ENCODE measurements at regions not wholly inside any gene's neighbourhood (a gene's known extent, or its start where the extent isn't known, plus 50 kb on each side); places are given as distances from the start of the nearest gene placed in this dataset.

GRCh38 chr7:35399840-35400239, 145.9 kb upstream of the TBX20 start:
- TF ChIP-seq, protein P1, sequence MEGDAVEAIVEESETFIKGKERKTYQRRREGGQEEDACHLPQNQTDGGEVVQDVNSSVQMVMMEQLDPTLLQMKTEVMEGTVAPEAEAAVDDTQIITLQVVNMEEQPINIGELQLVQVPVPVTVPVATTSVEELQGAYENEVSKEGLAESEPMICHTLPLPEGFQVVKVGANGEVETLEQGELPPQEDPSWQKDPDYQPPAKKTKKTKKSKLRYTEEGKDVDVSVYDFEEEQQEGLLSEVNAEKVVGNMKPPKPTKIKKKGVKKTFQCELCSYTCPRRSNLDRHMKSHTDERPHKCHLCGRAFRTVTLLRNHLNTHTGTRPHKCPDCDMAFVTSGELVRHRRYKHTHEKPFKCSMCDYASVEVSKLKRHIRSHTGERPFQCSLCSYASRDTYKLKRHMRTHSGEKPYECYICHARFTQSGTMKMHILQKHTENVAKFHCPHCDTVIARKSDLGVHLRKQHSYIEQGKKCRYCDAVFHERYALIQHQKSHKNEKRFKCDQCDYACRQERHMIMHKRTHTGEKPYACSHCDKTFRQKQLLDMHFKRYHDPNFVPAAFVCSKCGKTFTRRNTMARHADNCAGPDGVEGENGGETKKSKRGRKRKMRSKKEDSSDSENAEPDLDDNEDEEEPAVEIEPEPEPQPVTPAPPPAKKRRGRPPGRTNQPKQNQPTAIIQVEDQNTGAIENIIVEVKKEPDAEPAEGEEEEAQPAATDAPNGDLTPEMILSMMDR (IDR thresholded peaks at IDR 0.05): no peak
- Histone ChIP-seq H3K9me3 (no peaks in the 10 kb centered on the region), H3K27me3 (no peaks in the 10 kb centered on the region), H3K36me3 (ENCODE audit: low read depth, missing control alignments) (no peaks in the 10 kb centered on the region), H3K27ac (no peak overlapping the region), H3K4me1 (no peaks in the 10 kb centered on the region), H3K4me3 (no peak overlapping the region)
- WGBS, 2 donors: 83% methylated on average over 4 of the region's 4 CpGs
- no peak for DNase-seq
- intact Hi-C loops (cut with DNase I; ENCODE audit: low total_unique reads): no loop called here

GRCh38 chr7:35399216-35399615, 145.3 kb upstream of the TBX20 start:
- no peak overlapping the region for H3K4me3 ChIP-seq
- intact Hi-C loops (cut with DNase I; ENCODE audit: low total_unique reads): no loop called here
- no peaks in the 10 kb centered on the region for H3K27me3 ChIP-seq
- no peak for TF ChIP-seq POLR2A (IDR thresholded peaks at IDR 0.05)
- TF ChIP-seq, protein P1 (IDR thresholded peaks at IDR 0.05): no peak
- no peaks in the 10 kb centered on the region for H3K9me3 ChIP-seq
- H3K4me1 ChIP-seq: no peaks in the 10 kb centered on the region
- no peaks in the 10 kb centered on the region for H3K36me3 ChIP-seq (ENCODE audit: low read depth, missing control alignments)
- no peak overlapping the region for H3K27ac ChIP-seq
- no peak for DNase-seq

GRCh38 chr7:35398518-35398917, 144.6 kb upstream of the TBX20 start:
- no peaks in the 10 kb centered on the region for H3K27me3 ChIP-seq
- H3K4me3 ChIP-seq: no peak overlapping the region
- H3K9me3 ChIP-seq: no peaks in the 10 kb centered on the region
- H3K36me3 ChIP-seq (ENCODE audit: low read depth, missing control alignments): no peaks in the 10 kb centered on the region
- H3K27ac ChIP-seq: no peak overlapping the region
- no peaks in the 10 kb centered on the region for H3K4me1 ChIP-seq
- TF ChIP-seq, protein P1 (IDR thresholded peaks at IDR 0.05): no peak
- no peak for TF ChIP-seq POLR2A (IDR thresholded peaks at IDR 0.05)
- 61 to 65% methylated on average over 4 of the region's 4 CpGs for WGBS, 2 donors
- no peak for DNase-seq
- intact Hi-C loops (cut with DNase I; ENCODE audit: low total_unique reads): no loop called here

DNA sequence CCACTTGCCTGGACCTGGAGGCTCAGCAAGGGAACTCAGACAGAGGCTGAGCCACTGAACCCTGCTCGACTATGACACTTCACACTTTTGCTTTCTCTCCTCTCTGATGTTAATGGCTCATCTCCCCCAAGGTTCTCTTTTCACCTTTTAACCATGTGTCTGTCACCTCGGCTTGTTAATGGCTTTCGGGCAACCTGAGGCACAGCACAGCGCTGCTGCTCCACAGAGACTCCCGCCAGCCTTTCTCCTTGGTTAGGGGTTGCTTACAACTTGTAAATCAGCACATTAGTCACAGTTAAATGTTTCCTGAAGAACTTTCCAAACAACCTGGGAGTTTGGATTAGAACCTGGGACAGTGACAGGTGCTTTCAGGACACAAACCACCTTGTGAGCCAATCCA, 136.2 kb upstream of the TBX20 start:
- DNase-seq: no peak
- intact Hi-C loops (cut with DNase I; ENCODE audit: low total_unique reads): no loop called here
- Histone ChIP-seq H3K4me3 (no peak overlapping the region), H3K27me3 (no peaks in the 10 kb centered on the region), H3K36me3 (ENCODE audit: low read depth, missing control alignments) (no peaks in the 10 kb centered on the region), H3K9me3 (no peaks in the 10 kb centered on the region), H3K27ac (no peak overlapping the region), H3K4me1 (no peaks in the 10 kb centered on the region)
- TF ChIP-seq POLR2A (IDR thresholded peaks at IDR 0.05): no peak
- TF ChIP-seq, protein P1 (IDR thresholded peaks at IDR 0.05): no peak
- 77 to 87% methylated on average over 5 of the region's 5 CpGs for WGBS, 2 donors

DNA sequence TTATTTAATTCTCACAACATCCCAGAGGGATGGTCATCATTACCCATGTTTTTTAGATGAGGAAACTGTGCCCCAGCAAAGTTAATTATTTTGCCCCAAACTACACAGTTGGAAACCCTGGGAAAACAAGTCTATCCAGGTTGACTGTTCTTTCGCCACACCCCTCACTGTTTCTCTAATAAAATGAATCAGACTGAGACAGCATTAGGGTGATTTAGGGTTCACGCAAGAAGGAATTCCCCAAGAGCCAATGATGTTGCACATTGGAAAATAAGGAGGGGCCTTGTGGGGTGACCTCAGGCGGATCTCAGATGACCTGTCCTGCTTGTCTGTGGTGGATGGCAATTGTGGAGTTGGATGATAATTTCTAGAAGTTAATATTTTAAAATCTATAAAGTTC, 135.7 kb upstream of the TBX20 start:
- no peaks in the 10 kb centered on the region for H3K4me1 ChIP-seq
- TF ChIP-seq, protein P1 (IDR thresholded peaks at IDR 0.05): no peak
- TF ChIP-seq POLR2A (IDR thresholded peaks at IDR 0.05): no peak

More for the DNA sequence above, 135.7 kb upstream of the TBX20 start:
- 92% methylated on average over 3 of the region's 3 CpGs for WGBS, 2 donors
- Histone ChIP-seq H3K36me3 (ENCODE audit: low read depth, missing control alignments) (no peaks in the 10 kb centered on the region), H3K27ac (no peak overlapping the region), H3K9me3 (no peaks in the 10 kb centered on the region), H3K27me3 (no peaks in the 10 kb centered on the region), H3K4me3 (no peak overlapping the region)
- no peak for DNase-seq
- intact Hi-C loops (cut with DNase I; ENCODE audit: low total_unique reads): no loop called here
